ENCODE measurements at regions not wholly inside any gene's neighbourhood (a gene's known extent, or its start where the extent isn't known, plus 50 kb on each side); places are given as distances from the start of the nearest gene placed in this dataset.

DNA sequence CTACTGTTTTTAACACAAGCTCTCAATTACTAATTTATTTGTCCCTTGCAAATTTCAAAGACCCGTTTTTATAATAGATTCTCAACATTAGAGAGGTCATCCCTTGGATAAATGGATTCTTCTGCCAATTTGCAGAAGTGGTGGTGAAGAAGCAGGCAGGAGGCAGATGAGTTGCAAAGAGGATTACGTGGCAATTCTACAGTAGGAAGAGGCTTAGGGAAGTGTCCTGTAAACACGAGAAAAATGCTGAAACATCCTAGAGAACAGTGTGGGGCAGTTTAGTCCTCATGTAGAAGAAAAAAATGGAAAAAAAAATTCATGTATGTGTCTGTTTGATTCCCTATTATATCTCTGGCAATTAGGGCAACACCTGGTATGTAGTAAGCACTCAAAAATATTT, 87.6 kb downstream of the BMP2 start:
- TF ChIP-seq, protein P1, sequence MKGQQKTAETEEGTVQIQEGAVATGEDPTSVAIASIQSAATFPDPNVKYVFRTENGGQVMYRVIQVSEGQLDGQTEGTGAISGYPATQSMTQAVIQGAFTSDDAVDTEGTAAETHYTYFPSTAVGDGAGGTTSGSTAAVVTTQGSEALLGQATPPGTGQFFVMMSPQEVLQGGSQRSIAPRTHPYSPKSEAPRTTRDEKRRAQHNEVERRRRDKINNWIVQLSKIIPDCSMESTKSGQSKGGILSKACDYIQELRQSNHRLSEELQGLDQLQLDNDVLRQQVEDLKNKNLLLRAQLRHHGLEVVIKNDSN (IDR thresholded peaks at IDR 0.05), result no peak
- TF ChIP-seq RAD21 (IDR thresholded peaks at IDR 0.05; ENCODE audit: low read depth), result no peak
- TF ChIP-seq TAF1 (IDR thresholded peaks at IDR 0.05; ENCODE audit: low read depth), result no peak
- TF ChIP-seq FOXM1 (IDR thresholded peaks at IDR 0.05; ENCODE audit: borderline replicate concordance, low read depth), result no peak
- TF ChIP-seq, protein P2, sequence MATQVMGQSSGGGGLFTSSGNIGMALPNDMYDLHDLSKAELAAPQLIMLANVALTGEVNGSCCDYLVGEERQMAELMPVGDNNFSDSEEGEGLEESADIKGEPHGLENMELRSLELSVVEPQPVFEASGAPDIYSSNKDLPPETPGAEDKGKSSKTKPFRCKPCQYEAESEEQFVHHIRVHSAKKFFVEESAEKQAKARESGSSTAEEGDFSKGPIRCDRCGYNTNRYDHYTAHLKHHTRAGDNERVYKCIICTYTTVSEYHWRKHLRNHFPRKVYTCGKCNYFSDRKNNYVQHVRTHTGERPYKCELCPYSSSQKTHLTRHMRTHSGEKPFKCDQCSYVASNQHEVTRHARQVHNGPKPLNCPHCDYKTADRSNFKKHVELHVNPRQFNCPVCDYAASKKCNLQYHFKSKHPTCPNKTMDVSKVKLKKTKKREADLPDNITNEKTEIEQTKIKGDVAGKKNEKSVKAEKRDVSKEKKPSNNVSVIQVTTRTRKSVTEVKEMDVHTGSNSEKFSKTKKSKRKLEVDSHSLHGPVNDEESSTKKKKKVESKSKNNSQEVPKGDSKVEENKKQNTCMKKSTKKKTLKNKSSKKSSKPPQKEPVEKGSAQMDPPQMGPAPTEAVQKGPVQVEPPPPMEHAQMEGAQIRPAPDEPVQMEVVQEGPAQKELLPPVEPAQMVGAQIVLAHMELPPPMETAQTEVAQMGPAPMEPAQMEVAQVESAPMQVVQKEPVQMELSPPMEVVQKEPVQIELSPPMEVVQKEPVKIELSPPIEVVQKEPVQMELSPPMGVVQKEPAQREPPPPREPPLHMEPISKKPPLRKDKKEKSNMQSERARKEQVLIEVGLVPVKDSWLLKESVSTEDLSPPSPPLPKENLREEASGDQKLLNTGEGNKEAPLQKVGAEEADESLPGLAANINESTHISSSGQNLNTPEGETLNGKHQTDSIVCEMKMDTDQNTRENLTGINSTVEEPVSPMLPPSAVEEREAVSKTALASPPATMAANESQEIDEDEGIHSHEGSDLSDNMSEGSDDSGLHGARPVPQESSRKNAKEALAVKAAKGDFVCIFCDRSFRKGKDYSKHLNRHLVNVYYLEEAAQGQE (IDR thresholded peaks at IDR 0.05; ENCODE audit: low read depth), result no peak
- no peak for TF ChIP-seq CREB1 (IDR thresholded peaks at IDR 0.05; ENCODE audit: low read depth)

DNA sequence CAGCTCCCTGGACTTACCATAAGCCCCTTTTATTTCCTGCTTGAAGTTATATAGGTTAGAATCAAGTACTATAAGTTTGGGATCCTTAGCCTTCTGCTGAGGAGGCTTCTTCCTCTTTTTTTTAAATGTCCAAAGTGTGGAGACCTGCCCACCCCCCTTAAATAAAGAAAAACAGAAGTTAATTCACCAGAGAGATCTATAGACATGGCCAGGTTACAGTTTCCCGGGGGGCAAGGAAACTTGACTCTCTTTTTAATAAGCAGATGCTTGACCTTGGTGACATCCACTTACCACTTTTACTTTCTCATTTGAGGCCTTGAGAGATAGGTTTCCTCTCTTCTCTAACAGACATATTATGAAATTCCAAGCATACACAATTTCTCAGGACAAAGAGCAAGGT, 88.3 kb downstream of the BMP2 start:
- TF ChIP-seq CREB1 (IDR thresholded peaks at IDR 0.05; ENCODE audit: low read depth) (no peak), ZBTB7A (IDR thresholded peaks at IDR 0.05; ENCODE audit: low read depth) (no peak), TCF12 (IDR thresholded peaks at IDR 0.05; ENCODE audit: low read depth) (no peak), EP300 (IDR thresholded peaks at IDR 0.05; ENCODE audit: borderline replicate concordance) (no peak), NFIC (IDR thresholded peaks at IDR 0.05) (no peak), CEBPB (IDR thresholded peaks at IDR 0.05) (no peak), FOXM1 (IDR thresholded peaks at IDR 0.05; ENCODE audit: borderline replicate concordance, low read depth) (no peak), RAD21 (IDR thresholded peaks at IDR 0.05; ENCODE audit: low read depth) (no peak), EGR1 (IDR thresholded peaks at IDR 0.05) (no peak), YY1 (IDR thresholded peaks at IDR 0.05; ENCODE audit: low read depth) (no peak), TEAD4 (IDR thresholded peaks at IDR 0.05) (no peak), TAF1 (IDR thresholded peaks at IDR 0.05; ENCODE audit: low read depth) (no peak)
- TF ChIP-seq, protein P1 (IDR thresholded peaks at IDR 0.05), result no peak
- TF ChIP-seq, protein P2 (IDR thresholded peaks at IDR 0.05; ENCODE audit: low read depth), result no peak
- TF ChIP-seq, protein P3, sequence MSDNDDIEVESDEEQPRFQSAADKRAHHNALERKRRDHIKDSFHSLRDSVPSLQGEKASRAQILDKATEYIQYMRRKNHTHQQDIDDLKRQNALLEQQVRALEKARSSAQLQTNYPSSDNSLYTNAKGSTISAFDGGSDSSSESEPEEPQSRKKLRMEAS (IDR thresholded peaks at IDR 0.05), result no peak

DNA sequence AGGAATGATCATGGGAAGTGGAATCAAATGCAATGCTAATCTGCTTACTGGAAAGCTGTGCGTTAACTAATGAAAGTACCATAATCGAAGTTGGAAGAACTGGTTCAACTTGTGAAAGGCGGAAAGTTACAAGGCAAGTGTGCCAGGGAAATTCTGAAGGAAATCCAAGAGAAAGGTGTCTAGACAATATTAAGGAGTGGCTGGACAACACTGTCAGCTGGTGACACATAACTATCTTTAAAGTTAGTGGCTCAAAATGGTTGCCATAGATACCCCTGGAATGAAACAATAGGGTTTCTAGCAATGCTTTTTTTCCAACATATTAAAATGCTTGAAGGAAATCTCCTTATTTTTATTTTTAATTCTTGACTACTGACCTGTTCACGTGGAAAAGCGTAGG, 90.4 kb downstream of the BMP2 start:
- TF ChIP-seq EP300 (IDR thresholded peaks at IDR 0.05; ENCODE audit: borderline replicate concordance) (no peak), ZBTB7A (IDR thresholded peaks at IDR 0.05; ENCODE audit: low read depth) (no peak), TCF12 (IDR thresholded peaks at IDR 0.05; ENCODE audit: low read depth) (no peak)
- TF ChIP-seq, protein P2 (IDR thresholded peaks at IDR 0.05; ENCODE audit: low read depth), result no peak

DNA sequence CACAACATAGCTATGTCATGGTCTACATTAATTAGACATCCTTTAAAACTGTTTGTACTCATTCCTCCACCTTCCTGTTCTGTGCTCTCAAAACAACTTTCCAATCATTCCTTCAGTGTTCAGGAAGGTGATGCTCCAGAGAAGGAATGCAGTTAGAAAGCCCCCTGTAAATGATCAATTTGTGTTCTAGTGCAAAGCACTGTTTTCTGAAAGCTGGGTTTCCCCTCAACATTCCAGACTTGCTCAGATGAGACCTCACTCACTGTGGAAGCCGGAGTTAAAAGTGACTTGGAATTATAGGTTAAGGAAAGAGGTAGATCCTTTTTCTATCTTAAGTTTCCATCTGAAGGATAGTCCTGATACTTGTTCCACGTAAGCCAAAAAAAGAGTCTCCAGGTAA, 95.9 kb downstream of the BMP2 start:
- TF ChIP-seq EGR1 (IDR thresholded peaks at IDR 0.05) (no peak), ZBTB7A (IDR thresholded peaks at IDR 0.05; ENCODE audit: low read depth) (no peak), NFIC (IDR thresholded peaks at IDR 0.05) (no peak), RAD21 (IDR thresholded peaks at IDR 0.05; ENCODE audit: low read depth) (no peak), TEAD4 (IDR thresholded peaks at IDR 0.05) (no peak)

DNA sequence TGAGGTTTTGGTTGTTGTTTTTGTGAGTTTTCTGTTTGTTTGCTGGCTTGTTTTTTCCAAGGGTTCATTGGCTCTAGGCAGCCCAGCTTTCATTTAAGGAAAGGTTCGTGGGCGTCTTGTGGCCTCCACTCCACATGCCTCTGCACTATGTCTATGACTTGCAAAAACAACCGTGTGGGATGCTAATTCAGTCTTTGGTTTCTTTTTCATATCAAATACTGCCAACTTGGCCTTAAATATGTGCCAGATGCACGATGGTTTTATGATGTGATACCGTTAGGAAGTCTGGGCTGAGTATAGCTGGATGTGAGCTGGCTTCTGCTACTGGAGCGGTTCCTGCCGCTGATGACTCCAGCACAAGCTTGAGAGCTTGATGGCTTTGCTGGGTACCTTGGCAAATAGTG, 96.3 kb downstream of the BMP2 start:
- TF ChIP-seq, protein P2 (IDR thresholded peaks at IDR 0.05; ENCODE audit: low read depth), result no peak
- TF ChIP-seq TCF12 (IDR thresholded peaks at IDR 0.05; ENCODE audit: low read depth), result no peak
